NB4 (cell line): ENCODE measurements at regions not wholly inside any gene's neighbourhood (a gene's known extent, or its start where the extent isn't known, plus 50 kb on each side); places are given as distances from the start of the nearest gene placed in this dataset.

Source experiments
- DNase-seq: peaks from one replicate; pipeline ENCODE4 v3.0.0; 2010; ENCODE audit warnings: low read depth
- H3K4me3 ChIP-seq: one replicate; pipeline ENCODE4 v1.5.1; 2011; ENCODE audit warnings: mild to moderate bottlenecking, low read depth, low read length, moderate library complexity
- CTCF ChIP-seq: IDR thresholded peaks from one replicate; pipeline ENCODE4 v1.5.1; 2012; ENCODE audit warnings: low read depth, low read length
- MAX ChIP-seq: IDR thresholded peaks from 2 replicates; pipeline ENCODE4 v1.6.1; 2011; ENCODE audit warnings: low read depth, low read length
- MYC ChIP-seq: IDR thresholded peaks from 2 replicates; pipeline ENCODE4 v1.6.1; 2011; ENCODE audit warnings: low read depth, low read length
- POLR2A ChIP-seq: IDR thresholded peaks from 2 replicates; pipeline ENCODE4 v1.6.1; 2011; ENCODE audit warnings: mild to moderate bottlenecking; ENCODE audit not compliant: insufficient read length; ENCODE audit errors: extremely low read depth

- TF ChIP-seq MYC, result no peak
- no peak overlapping the region for H3K4me3 ChIP-seq
- no peak for DNase-seq
Observed at GRCh38 chr15:59887211-59887610, 116.9 kb upstream of the FOXB1 start.

- no peak for TF ChIP-seq POLR2A
- no peak for TF ChIP-seq MYC
- TF ChIP-seq CTCF, result no peak
- H3K4me3 ChIP-seq, result no peak overlapping the region
- no peak for DNase-seq
Observed at GRCh38 chr15:59886441-59886840, 117.7 kb upstream of the FOXB1 start.

- peak; percentile 2 for DNase-seq
- H3K4me3 ChIP-seq, result no peak overlapping the region
- no peak for TF ChIP-seq POLR2A
- no peak for TF ChIP-seq MAX
- no peak for TF ChIP-seq CTCF
- no peak for TF ChIP-seq MYC
Observed at GRCh38 chr15:59885832-59886231, 118.3 kb upstream of the FOXB1 start.

GRCh38 chr15:59879506-59880265 is 124.4 kb upstream of the FOXB1 start:
- no peak for DNase-seq
- H3K4me3 ChIP-seq, result no peak overlapping the region
- no peak for TF ChIP-seq POLR2A
- no peak for TF ChIP-seq MYC
- no peak for TF ChIP-seq MAX

- TF ChIP-seq MAX (no peak), CTCF (no peak), POLR2A (no peak), MYC (no peak)
- H3K4me3 ChIP-seq, result no peak overlapping the region
- no peak for DNase-seq
Observed at GRCh38 chr15:59876140-59876539, 128.0 kb upstream of the FOXB1 start.

- TF ChIP-seq POLR2A (no peak), CTCF (no peak), MAX (no peak), MYC (no peak)
- no peak overlapping the region for H3K4me3 ChIP-seq
- DNase-seq, result no peak
Observed at GRCh38 chr15:59873644-59874272, 130.4 kb upstream of the FOXB1 start.
